ENCODE measurements at regions not wholly inside any gene's neighbourhood (a gene's known extent, or its start where the extent isn't known, plus 50 kb on each side); places are given as distances from the start of the nearest gene placed in this dataset.

DNA sequence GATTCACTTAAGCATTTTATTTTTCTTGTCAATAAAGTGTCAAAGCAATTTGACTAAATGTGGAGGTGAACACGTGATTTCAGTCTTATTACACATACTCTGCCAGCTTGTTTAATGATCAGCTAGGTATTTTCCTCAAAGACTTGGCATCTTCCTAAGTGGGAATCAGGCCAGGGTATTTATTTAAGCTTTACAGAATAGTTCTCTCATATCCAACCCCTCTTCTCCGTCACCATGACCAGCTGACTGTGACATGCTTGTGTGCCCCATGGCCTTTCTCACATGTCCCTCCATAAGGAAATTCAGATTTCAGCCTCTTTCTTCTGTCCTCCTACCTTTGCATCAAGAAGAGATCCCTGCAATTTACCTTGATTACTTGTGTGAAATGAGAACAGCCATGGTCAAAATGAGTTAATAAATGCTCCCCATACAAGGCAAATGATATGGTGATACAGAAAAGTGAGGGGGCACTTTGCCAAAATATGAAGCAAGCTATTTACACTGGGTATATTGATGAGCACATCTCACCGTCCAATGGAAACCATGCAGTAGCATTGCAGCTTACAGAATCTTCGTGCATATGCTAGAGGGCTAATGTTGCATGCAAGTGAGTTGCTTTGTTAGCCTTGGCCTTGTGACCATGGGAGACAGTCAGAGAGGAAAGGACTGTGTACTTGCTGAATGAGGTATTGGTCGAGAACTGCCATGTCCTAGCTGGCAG, 202.2 kb downstream of the RNF152 start:
- TF ChIP-seq CTCF (IDR thresholded peaks at IDR 0.05): no peak
- TF ChIP-seq POLR2AphosphoS5 (IDR thresholded peaks at IDR 0.05): no peak
- TF ChIP-seq POLR2A (IDR thresholded peaks at IDR 0.05): no peak
- no peak for TF ChIP-seq EP300 (IDR thresholded peaks at IDR 0.05)
